ENCODE measurements at regions not wholly inside any gene's neighbourhood (a gene's known extent, or its start where the extent isn't known, plus 50 kb on each side); places are given as distances from the start of the nearest gene placed in this dataset.

- no peak for TF ChIP-seq POLR2A (IDR thresholded peaks at IDR 0.05)
- TF ChIP-seq, protein P1, sequence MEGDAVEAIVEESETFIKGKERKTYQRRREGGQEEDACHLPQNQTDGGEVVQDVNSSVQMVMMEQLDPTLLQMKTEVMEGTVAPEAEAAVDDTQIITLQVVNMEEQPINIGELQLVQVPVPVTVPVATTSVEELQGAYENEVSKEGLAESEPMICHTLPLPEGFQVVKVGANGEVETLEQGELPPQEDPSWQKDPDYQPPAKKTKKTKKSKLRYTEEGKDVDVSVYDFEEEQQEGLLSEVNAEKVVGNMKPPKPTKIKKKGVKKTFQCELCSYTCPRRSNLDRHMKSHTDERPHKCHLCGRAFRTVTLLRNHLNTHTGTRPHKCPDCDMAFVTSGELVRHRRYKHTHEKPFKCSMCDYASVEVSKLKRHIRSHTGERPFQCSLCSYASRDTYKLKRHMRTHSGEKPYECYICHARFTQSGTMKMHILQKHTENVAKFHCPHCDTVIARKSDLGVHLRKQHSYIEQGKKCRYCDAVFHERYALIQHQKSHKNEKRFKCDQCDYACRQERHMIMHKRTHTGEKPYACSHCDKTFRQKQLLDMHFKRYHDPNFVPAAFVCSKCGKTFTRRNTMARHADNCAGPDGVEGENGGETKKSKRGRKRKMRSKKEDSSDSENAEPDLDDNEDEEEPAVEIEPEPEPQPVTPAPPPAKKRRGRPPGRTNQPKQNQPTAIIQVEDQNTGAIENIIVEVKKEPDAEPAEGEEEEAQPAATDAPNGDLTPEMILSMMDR (IDR thresholded peaks at IDR 0.05), result no peak
Measured at GRCh38 chr9:28059192-28059591, 485.9 kb upstream of the C9orf72 start.

All from lower leg skin (tissue), 3 donors.